Activated CD4-positive, alpha-beta memory T cell treated with anti-CD3 and anti-CD28 coated beads for 36 hours (primary cell): ENCODE measurements at regions not wholly inside any gene's neighbourhood (a gene's known extent, or its start where the extent isn't known, plus 50 kb on each side); places are given as distances from the start of the nearest gene placed in this dataset.

Experiments used
- CTCF ChIA-PET: fragments of 350-600 bp; sonication (Branson Sonifier 250); formaldehyde crosslinking; loops from one replicate; lab custom pipeline; 2021; ENCODE audit warnings: antibody characterized with exemption, inconsistent platforms; lab: Charles Lee
- POLR2A ChIA-PET: fragments of 350-600 bp; sonication (Branson Sonifier 250); formaldehyde crosslinking; loops from one replicate; lab custom pipeline; 2021; ENCODE audit warnings: antibody characterized with exemption; lab: Charles Lee
- DNase-seq: peaks from one replicate; pipeline ENCODE4 v3.0.0-alpha.2; 2020
- H3K27ac Mint-ChIP-seq: one replicate; pipeline ENCODE4 v1.8.0; 2021; ENCODE audit warnings: mixed read lengths
- H3K27me3 Mint-ChIP-seq: one replicate; pipeline ENCODE4 v1.8.0; 2021; ENCODE audit warnings: mixed read lengths
- H3K36me3 Mint-ChIP-seq: one replicate; pipeline ENCODE4 v1.8.0; 2021; ENCODE audit warnings: mixed read lengths
- H3K4me1 Mint-ChIP-seq: one replicate; pipeline ENCODE4 v1.8.0; 2021; ENCODE audit warnings: low read depth, mixed read lengths
- H3K4me3 Mint-ChIP-seq: one replicate; pipeline ENCODE4 v1.8.0; 2021; ENCODE audit warnings: mild to moderate bottlenecking, mixed read lengths
- H3K9me3 Mint-ChIP-seq: one replicate; pipeline ENCODE4 v1.8.0; 2021; ENCODE audit warnings: mixed read lengths
- intact Hi-C: fragments of 100-400 bp; cut with micrococcal nuclease; formaldehyde crosslinking; loops from one replicate; pipeline ENCODE4 v1.15.1; 2023

DNA sequence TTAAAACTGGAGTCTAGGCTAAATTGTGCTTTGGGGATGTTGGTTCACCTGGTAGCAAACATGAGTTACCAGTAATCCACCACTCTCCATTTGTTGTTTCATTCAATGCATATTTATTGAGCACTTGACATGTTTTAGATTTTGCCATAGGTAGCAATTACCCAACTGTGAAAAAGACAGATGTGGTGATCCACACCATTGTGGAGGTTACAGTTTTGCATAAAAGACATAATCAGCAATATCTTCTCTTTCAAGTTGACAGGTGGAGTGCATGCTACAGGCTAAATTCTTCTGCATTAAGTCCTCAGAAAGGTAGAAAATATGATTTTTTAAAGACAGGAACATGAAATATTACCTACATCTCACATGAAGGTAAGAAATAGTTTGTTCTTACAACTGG lies 143.0 kb upstream of the TSHZ2 start:
- intact Hi-C loops, result no loop called here
- POLR2A ChIA-PET, result no interaction called here

DNA sequence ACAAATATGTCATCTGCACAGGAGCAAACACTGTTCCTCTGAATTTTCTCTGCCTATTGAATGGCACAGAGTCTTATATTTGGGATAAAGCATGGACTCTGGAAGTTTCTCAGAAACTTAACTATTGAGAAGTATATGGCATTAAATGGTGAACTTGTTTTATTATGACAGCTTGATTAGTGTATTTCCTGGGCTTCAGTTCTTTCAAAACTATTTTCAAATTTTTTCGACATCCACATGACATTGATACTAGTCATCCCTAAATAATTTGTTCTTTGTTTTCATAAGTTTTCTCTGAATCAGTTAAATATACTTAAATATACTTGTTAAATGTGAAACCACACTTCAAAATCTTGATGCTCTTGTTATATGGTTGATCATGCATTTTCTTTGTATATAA lies 144.0 kb upstream of the TSHZ2 start:
- CTCF ChIA-PET, result no interaction called here
- peaks cover 12% of the 10 kb centered on the region for H3K9me3 Mint-ChIP-seq
- POLR2A ChIA-PET, result no interaction called here

More for the DNA sequence above, 143.0 kb upstream of the TSHZ2 start:
- CTCF ChIA-PET, result no interaction called here
- peaks cover 3% of the 10 kb centered on the region for H3K27me3 Mint-ChIP-seq
- H3K27ac Mint-ChIP-seq, result no peak overlapping the region
- H3K4me1 Mint-ChIP-seq, result peaks cover 8% of the 10 kb centered on the region
- no peak overlapping the region for H3K4me3 Mint-ChIP-seq
- peaks cover 4% of the 10 kb centered on the region for H3K36me3 Mint-ChIP-seq
- H3K9me3 Mint-ChIP-seq, result peaks cover 12% of the 10 kb centered on the region
- no peak for DNase-seq

DNA sequence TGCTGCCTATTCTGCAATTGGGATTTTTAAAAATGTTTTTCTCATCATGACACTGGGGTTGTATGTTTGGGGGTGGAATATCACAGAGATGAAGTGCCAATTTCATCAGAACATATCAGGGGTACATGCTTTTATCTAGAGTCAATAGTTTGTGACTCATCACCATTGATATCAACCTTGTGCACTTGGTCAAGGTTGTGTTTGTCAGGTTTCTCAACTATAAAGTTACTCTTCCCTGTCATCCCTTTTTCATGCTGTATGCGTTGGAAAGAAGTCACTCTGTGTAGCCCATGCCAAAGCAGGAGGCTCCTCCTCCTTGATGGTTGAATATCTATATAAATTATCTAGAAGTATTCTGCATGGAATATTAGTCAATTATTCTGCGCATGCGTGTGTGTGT lies 145.4 kb upstream of the TSHZ2 start:
- no peak for DNase-seq
- Mint-ChIP-seq H3K4me3 (no peak overlapping the region), H3K27me3 (peaks cover 3% of the 10 kb centered on the region), H3K9me3 (peaks cover 12% of the 10 kb centered on the region), H3K27ac (no peak overlapping the region), H3K4me1 (peaks cover 11% of the 10 kb centered on the region), H3K36me3 (peaks cover 4% of the 10 kb centered on the region)
- ChIA-PET CTCF (no interaction called here), POLR2A (no interaction called here)
- intact Hi-C loops, result no loop called here

More for the DNA sequence above, 144.0 kb upstream of the TSHZ2 start:
- Mint-ChIP-seq H3K27ac (no peak overlapping the region), H3K27me3 (peaks cover 3% of the 10 kb centered on the region), H3K4me1 (peaks cover 10% of the 10 kb centered on the region), H3K36me3 (peaks cover 4% of the 10 kb centered on the region), H3K4me3 (no peak overlapping the region)
- DNase-seq, result no peak
- intact Hi-C loops, result no loop called here

DNA sequence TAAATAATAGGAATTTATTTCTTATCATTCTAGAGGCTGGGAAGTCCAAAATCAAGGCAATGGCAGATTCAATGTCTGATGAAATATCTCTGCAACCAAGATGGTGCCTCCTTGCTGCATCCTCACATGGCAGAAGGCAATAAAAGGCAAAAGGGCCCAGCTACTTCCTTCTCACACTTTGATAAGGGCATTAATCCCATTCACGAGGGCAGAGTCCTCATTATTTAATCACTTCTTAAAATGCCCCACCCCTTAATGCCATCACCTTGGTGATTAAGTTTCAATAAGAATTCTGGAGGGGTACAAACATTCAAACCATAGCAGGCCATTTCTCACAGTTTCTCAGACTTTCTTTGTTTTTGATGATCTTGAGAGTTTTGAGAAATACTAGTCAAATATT lies 145.8 kb upstream of the TSHZ2 start:
- Mint-ChIP-seq H3K4me3 (no peak overlapping the region), H3K4me1 (peaks cover 11% of the 10 kb centered on the region), H3K27me3 (peaks cover 3% of the 10 kb centered on the region), H3K9me3 (peaks cover 12% of the 10 kb centered on the region), H3K27ac (no peak overlapping the region), H3K36me3 (peaks cover 4% of the 10 kb centered on the region)
- intact Hi-C loops, result no loop called here
- DNase-seq, result no peak
- ChIA-PET POLR2A (no interaction called here), CTCF (no interaction called here)

DNA sequence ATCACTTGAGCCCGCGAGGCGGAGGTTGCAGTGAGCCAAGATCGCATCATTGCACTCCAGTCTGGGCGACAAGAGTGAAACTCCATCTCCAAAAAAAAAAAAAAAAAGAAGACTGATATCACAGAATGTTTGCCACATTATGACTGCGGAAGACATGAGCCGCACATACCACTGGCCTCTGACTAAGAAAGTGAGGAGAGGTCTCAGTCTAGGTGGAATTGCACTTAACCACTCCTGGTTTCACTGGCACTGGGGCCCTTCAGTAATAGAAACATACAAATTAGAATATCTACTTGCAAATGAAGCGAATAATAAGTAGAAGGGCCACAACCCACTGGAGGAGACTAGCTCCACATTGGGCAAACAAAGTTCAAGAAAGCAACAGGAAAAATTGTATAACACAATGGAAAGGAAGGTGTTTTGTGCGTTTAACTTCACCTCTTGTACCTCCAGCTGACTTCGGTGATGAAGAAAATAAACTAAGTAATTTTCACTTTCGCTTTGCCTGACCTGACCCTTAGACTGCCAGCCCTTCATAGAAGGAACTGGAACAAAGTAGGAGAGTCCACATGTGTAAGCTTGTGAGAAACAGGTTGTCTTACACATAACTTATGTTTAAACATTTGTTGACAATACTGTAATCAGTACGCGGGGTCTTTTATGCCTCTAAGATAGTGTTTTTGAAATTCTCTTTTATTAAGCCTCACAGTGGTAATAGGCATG lies 147.5 kb upstream of the TSHZ2 start:
- Mint-ChIP-seq H3K9me3 (peaks cover 7% of the 10 kb centered on the region), H3K36me3 (peaks cover under 1% of the 10 kb centered on the region), H3K27me3 (peaks cover 1% of the 10 kb centered on the region), H3K4me3 (no peak overlapping the region), H3K4me1 (peaks cover 11% of the 10 kb centered on the region), H3K27ac (no peak overlapping the region)
- POLR2A ChIA-PET, result no interaction called here
- peak; percentile 23 for DNase-seq
- intact Hi-C loops, result no loop called here
- CTCF ChIA-PET, result no interaction called here

DNA sequence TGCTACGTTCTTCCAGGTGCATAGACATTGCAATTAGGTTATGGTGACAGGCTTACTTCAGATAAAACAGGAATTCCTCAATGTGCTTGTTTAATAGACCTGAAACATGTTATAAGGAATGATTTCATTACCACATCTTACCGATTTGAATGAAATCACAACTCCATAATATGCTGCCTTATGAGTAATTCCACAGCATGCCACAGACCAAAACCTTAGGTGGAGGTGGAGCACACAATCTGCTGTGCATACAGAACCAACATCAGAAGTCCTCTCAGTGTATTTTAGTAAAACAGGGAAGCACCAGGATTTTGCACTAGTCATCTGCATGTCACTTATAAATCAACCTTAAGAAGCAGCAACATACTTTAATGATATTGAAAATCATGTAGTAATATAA lies 148.9 kb upstream of the TSHZ2 start:
- ChIA-PET POLR2A (no interaction called here), CTCF (interaction anchor here (0.6 kb wide), 1 partner anchor 91 kb away, joined by 3 read pairs; no protein-coding TSS in a partner anchor)
- intact Hi-C loops, result no loop called here
- Mint-ChIP-seq H3K27ac (no peak overlapping the region), H3K4me3 (no peak overlapping the region), H3K4me1 (peaks cover 11% of the 10 kb centered on the region), H3K36me3 (no peaks in the 10 kb centered on the region), H3K9me3 (peaks cover 6% of the 10 kb centered on the region), H3K27me3 (peaks cover 5% of the 10 kb centered on the region)
- no peak for DNase-seq

DNA sequence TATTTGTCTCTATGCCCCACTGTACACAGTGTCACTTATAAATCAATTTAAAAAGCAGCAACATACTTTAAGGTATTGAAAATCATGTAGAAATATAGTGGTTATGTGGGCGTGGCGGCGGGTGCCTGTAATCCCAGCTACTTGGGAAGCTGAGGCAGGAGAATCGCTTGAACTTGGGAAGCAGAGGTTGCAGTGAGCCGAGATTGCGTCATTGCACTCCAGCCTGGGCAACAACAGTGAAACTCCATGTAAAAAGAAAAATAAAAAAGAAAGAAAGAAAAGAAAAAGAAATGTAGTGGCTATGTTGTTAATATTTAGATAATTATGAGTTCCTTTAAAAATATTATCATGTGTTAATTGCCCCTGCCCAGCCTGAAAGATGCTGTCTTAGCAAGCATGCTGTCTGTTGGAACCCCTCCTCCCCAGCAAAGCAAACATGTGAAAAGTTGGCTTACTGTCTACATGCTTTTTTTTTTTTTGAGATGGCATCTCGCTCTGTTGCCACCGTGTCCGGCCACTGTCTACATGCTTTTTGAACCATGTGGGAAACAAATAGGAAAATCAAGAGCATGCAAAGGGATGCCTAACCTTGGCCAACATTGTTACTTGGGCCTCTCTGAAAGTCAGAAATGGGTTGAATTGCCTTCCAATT lies 151.4 kb upstream of the TSHZ2 start:
- no peaks in the 10 kb centered on the region for H3K9me3 Mint-ChIP-seq
- POLR2A ChIA-PET, result no interaction called here
- no peak overlapping the region for H3K27ac Mint-ChIP-seq
- peaks cover 5% of the 10 kb centered on the region for H3K27me3 Mint-ChIP-seq
- intact Hi-C loops, result no loop called here
- no peaks in the 10 kb centered on the region for H3K36me3 Mint-ChIP-seq
- peaks cover 11% of the 10 kb centered on the region for H3K4me1 Mint-ChIP-seq
- CTCF ChIA-PET, result no interaction called here
- H3K4me3 Mint-ChIP-seq, result no peak overlapping the region
- no peak for DNase-seq

DNA sequence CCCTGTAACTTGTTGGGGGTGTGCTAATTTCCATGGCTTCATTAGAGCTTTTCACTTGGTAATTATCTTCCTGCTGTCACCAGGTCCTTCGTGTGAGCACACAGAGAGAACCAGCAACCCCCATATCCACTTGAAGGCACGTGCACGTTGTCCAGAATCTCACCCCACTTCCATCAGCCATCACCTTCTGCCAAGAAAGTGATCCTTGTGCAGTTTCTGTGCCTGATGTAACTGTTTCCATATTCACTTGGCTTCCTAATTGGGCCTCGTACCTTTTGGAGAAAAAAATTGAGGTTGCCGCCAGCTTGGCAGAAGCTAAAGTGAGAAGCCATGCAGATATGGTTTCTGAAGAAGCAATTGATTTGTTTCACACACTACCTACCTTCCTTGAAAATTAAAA lies 153.7 kb upstream of the TSHZ2 start:
- Mint-ChIP-seq H3K4me3 (no peak overlapping the region), H3K4me1 (peaks cover 3% of the 10 kb centered on the region), H3K9me3 (no peaks in the 10 kb centered on the region), H3K36me3 (no peaks in the 10 kb centered on the region), H3K27ac (no peak overlapping the region), H3K27me3 (peaks cover 5% of the 10 kb centered on the region)
- intact Hi-C loops, result no loop called here
- POLR2A ChIA-PET, result no interaction called here
- CTCF ChIA-PET, result no interaction called here
- no peak for DNase-seq

DNA sequence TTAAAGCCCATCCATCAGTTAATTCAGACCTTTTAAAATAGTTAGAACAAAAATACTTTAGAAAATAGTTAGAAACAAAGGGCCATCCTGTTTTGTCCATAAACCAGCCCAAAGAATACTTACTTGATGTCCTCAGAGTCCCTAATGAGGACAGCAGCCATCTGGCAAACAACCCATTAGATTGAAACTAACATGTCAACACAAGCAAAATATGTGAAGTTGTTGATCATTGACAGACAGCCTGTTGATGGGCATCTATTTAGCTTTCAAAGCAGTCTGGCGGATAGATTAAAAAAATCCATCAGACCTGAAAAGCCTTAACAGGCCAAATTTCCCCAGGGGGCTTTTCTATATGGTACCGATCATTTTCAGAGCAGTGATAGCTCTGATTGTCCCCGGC lies 154.2 kb upstream of the TSHZ2 start:
- no peak overlapping the region for H3K4me3 Mint-ChIP-seq
- no peaks in the 10 kb centered on the region for H3K9me3 Mint-ChIP-seq
- no peak for DNase-seq
- intact Hi-C loops, result no loop called here
- ChIA-PET CTCF (no interaction called here), POLR2A (no interaction called here)
- peaks cover 5% of the 10 kb centered on the region for H3K27me3 Mint-ChIP-seq
- no peaks in the 10 kb centered on the region for H3K4me1 Mint-ChIP-seq
- H3K36me3 Mint-ChIP-seq, result no peaks in the 10 kb centered on the region
- no peak overlapping the region for H3K27ac Mint-ChIP-seq

DNA sequence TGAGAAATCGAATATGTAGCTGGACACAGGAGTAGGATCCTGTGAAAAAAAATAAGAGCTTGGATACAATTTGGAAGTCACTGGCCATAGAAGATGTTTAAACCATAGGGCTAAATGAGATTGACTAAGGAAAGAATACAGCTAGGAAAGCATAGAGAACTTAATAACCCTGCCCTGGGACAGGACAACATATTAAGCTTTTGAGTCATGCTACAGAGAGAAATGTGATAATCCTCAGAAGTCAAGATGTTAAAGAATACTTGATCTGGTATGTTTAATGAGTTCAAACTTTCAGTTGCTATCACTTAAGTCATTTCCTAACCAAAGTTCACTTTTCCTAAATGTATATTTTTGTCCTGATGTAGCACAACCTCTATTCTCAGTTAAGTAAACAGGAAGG lies 154.6 kb upstream of the TSHZ2 start:
- no peak for DNase-seq
- CTCF ChIA-PET, result interaction anchor here (0.7 kb wide), 1 partner anchor 506 kb away, joined by 3 read pairs; no protein-coding TSS in a partner anchor
- intact Hi-C loops, result no loop called here
- Mint-ChIP-seq H3K4me1 (no peaks in the 10 kb centered on the region), H3K4me3 (no peak overlapping the region), H3K9me3 (no peaks in the 10 kb centered on the region), H3K27ac (no peak overlapping the region), H3K36me3 (no peaks in the 10 kb centered on the region), H3K27me3 (peaks cover 5% of the 10 kb centered on the region)
- POLR2A ChIA-PET, result no interaction called here

DNA sequence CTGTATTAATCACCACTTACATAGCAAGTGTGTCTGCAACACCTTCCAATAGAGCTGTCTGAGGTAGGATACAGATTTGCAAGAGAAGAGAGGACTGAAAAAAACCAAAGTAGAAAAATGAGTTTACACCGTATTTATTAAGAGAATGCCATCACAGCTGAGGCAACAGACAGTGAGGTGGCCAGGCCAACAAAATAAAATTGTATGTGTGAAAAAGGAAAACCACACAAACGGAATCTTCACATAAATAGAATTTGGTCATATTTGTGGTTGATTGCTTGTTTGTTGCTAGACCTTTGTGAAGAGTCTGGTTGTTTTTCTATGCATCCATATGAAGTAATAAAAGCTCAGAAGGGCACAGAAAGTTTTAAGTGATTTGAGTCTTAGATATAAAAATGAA lies 157.8 kb upstream of the TSHZ2 start:
- ChIA-PET POLR2A (no interaction called here), CTCF (no interaction called here)
- Mint-ChIP-seq H3K4me1 (no peaks in the 10 kb centered on the region), H3K36me3 (no peaks in the 10 kb centered on the region), H3K27ac (no peak overlapping the region), H3K9me3 (no peaks in the 10 kb centered on the region), H3K4me3 (no peak overlapping the region), H3K27me3 (peaks cover 14% of the 10 kb centered on the region)
- intact Hi-C loops, result no loop called here
- no peak for DNase-seq

DNA sequence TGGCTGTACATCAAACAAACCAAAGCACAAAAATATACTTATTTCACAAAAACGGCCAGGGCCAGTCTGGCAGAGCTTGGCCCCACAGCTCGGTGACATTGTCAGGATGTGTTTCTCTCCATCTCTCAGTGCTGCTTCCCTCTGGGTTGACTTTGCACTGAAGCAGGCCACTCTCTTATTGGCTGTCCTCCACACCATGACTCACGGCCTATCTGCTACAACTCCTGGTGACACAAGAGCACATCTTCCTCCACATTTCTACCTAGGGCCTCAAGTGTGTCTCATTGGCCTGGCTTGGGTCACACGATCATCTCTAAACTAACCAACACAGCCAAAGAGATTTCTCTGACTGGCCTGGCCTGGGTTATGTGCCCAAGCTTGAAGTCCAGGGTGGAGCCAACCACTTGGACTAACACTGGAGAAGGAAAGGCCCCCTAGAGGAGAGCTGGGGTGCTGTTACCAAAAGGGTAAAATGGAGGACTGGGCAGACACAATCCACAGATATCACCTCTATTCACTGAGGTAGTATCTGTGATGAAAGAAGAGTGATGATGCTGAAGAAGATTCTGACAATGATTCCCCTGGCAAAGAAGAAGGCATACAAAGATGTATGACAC lies 159.8 kb upstream of the TSHZ2 start:
- POLR2A ChIA-PET, result no interaction called here

More for the DNA sequence above, 159.8 kb upstream of the TSHZ2 start:
- Mint-ChIP-seq H3K4me1 (no peaks in the 10 kb centered on the region), H3K9me3 (no peaks in the 10 kb centered on the region), H3K27me3 (peaks cover 14% of the 10 kb centered on the region), H3K36me3 (no peaks in the 10 kb centered on the region), H3K4me3 (no peak overlapping the region), H3K27ac (no peak overlapping the region)
- intact Hi-C loops, result no loop called here
- no peak for DNase-seq
- CTCF ChIA-PET, result no interaction called here
